ENCODE measurements at regions not wholly inside any gene's neighbourhood (a gene's known extent, or its start where the extent isn't known, plus 50 kb on each side); places are given as distances from the start of the nearest gene placed in this dataset.

DNA sequence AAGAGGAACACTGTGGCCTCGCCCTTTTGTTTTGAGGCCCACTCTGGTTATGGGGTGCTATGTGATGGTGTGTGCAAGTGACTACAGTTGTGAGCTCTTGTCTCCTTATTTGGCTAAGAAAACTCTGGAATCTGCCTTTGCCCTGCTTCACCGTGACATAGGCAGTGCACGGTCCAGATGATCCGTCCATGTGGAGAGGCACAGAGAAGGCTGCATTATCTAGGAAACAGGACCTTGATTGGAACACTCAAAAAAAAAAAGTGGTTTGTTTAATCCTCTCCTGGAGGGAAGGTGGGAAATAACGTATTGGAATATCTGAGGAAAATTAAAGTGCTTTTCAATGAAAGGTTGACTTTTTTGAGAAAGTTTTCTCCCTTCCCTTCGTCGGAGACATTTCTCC is 233.3 kb downstream of the CHD9NB start:
- TF ChIP-seq CTCF (IDR thresholded peaks at IDR 0.05) (no peak), ZFX (IDR thresholded peaks at IDR 0.05; ENCODE audit: borderline replicate concordance) (no peak)
